SK-N-SH treated with all-trans-retinoic acid at 6 μM for 48 hours (cell line): ENCODE measurements at regions not wholly inside any gene's neighbourhood (a gene's known extent, or its start where the extent isn't known, plus 50 kb on each side); places are given as distances from the start of the nearest gene placed in this dataset.

Source experiments
- ATAC-seq: fragments of 200-7000 bp; cut with Tn5 transposase; 3 replicates; pipeline ENCODE4 v1.9.1; 2020; ENCODE audit warnings: mild to moderate bottlenecking, moderate library complexity
- ARNTL ChIP-seq: fragments of 450-650 bp; formaldehyde crosslinking; IDR thresholded peaks from 2 replicates; pipeline ENCODE4 v1.5.0; 2020; ENCODE audit warnings: low read depth, mild to moderate bottlenecking, moderate library complexity, borderline replicate concordance
- BACH2 ChIP-seq: fragments of 250-450 bp; sonication (Bioruptor Pico); IDR thresholded peaks from 2 replicates; pipeline ENCODE4 v1.9.0; 2021; ENCODE audit warnings: mild to moderate bottlenecking, borderline replicate concordance
- CREB5 ChIP-seq: fragments of 250-450 bp; sonication (Bioruptor Pico); IDR thresholded peaks from 2 replicates; pipeline ENCODE4 v1.5.1; 2020; ENCODE audit warnings: low read depth, mild to moderate bottlenecking, moderate library complexity
- CSDC2 ChIP-seq: fragments of 250-450 bp; sonication (Bioruptor Pico); IDR thresholded peaks from 2 replicates; pipeline ENCODE4 v1.5.0; 2020; ENCODE audit warnings: mild to moderate bottlenecking, moderate library complexity
- CSRNP3 ChIP-seq: fragments of 250-450 bp; sonication (Bioruptor Pico); IDR thresholded peaks from 2 replicates; pipeline ENCODE4 v1.5.1; 2021; ENCODE audit warnings: mild to moderate bottlenecking, moderate library complexity
- ESRRG ChIP-seq: fragments of 250-450 bp; sonication (Bioruptor Pico); IDR thresholded peaks from 2 replicates; pipeline ENCODE4 v1.6.1; 2021; ENCODE audit warnings: mild to moderate bottlenecking
- GLIS3 ChIP-seq: fragments of 250-450 bp; sonication (Bioruptor Pico); IDR thresholded peaks from 2 replicates; pipeline ENCODE4 v1.5.0; 2020; ENCODE audit warnings: mild to moderate bottlenecking, moderate library complexity
- ISL1 ChIP-seq: fragments of 250-450 bp; sonication (Bioruptor Pico); IDR thresholded peaks from 2 replicates; pipeline ENCODE4 v2.1.2; 2022; ENCODE audit warnings: mild to moderate bottlenecking, moderate library complexity
- OSR1 ChIP-seq: fragments of 250-450 bp; sonication (Bioruptor Pico); IDR thresholded peaks from 2 replicates; pipeline ENCODE4 v1.8.0; 2022; ENCODE audit warnings: moderate library complexity, mild to moderate bottlenecking, inconsistent platforms
- PATZ1 ChIP-seq: fragments of 250-450 bp; sonication (Bioruptor Pico); IDR thresholded peaks from 2 replicates; pipeline ENCODE4 v1.8.0; 2020; ENCODE audit warnings: mild to moderate bottlenecking, moderate library complexity, borderline replicate concordance
- POU6F1 ChIP-seq: fragments of 250-450 bp; sonication (Bioruptor Pico); IDR thresholded peaks from 2 replicates; pipeline ENCODE4 v1.8.0; 2021; ENCODE audit warnings: low read depth, mild to moderate bottlenecking, moderate library complexity, borderline replicate concordance
- PPARA ChIP-seq: fragments of 250-450 bp; sonication (Bioruptor Pico); IDR thresholded peaks from 2 replicates; pipeline ENCODE4 v1.5.0; 2020; ENCODE audit warnings: mild to moderate bottlenecking, borderline replicate concordance
- RARB ChIP-seq: fragments of 250-450 bp; sonication (Bioruptor Pico); IDR thresholded peaks from 2 replicates; pipeline ENCODE4 v1.8.0; 2021; ENCODE audit warnings: mild to moderate bottlenecking, moderate library complexity
- SNAI2 ChIP-seq: fragments of 250-450 bp; sonication (Bioruptor Pico); IDR thresholded peaks from 2 replicates; pipeline ENCODE4 v1.5.0; 2020; ENCODE audit warnings: mild to moderate bottlenecking, moderate library complexity
- ZFP3 ChIP-seq: fragments of 250-450 bp; sonication (Bioruptor Pico); IDR thresholded peaks from 2 replicates; pipeline ENCODE4 v1.5.0; 2020; ENCODE audit warnings: mild to moderate bottlenecking, moderate library complexity
- ZFP30 ChIP-seq: fragments of 450-650 bp; formaldehyde crosslinking; IDR thresholded peaks from 2 replicates; pipeline ENCODE4 v1.5.0; 2022; ENCODE audit warnings: mild to moderate bottlenecking, moderate library complexity
- ZNF565 ChIP-seq: fragments of 450-650 bp; formaldehyde crosslinking; conservative IDR thresholded peaks from 2 replicates; pipeline ENCODE4 v1.5.0; 2020; ENCODE audit warnings: low read depth, mild to moderate bottlenecking, moderate library complexity
- ZNF70 ChIP-seq: fragments of 450-650 bp; formaldehyde crosslinking; IDR thresholded peaks from 2 replicates; pipeline ENCODE4 v1.5.0; 2020; ENCODE audit warnings: mild to moderate bottlenecking, moderate library complexity
- ZNF8 ChIP-seq: fragments of 450-650 bp; formaldehyde crosslinking; IDR thresholded peaks from 2 replicates; pipeline ENCODE4 v1.5.0; 2020; ENCODE audit warnings: mild to moderate bottlenecking, moderate library complexity

- no peak for ATAC-seq
- no peak for TF ChIP-seq ZNF565 (CRISPR knock-in tag)
- TF ChIP-seq PPARA (CRISPR knock-in tag), result no peak
- TF ChIP-seq PATZ1 (CRISPR knock-in tag), result peak; percentile 32; the same call in 1 of the 2 replicates
- no peak for TF ChIP-seq ZFP30 (CRISPR knock-in tag)
- TF ChIP-seq ISL1 (CRISPR knock-in tag), result peak; percentile 93
- no peak for TF ChIP-seq OSR1 (CRISPR knock-in tag)
These were observed 372.6 kb upstream of the PRR16 start for GRCh38 chr5:120091376-120091948.

GRCh38 chr5:120092649-120093048 is 371.5 kb upstream of the PRR16 start:
- TF ChIP-seq ZFP30 (CRISPR knock-in tag) (no peak), ESRRG (CRISPR knock-in tag) (no peak), CSDC2 (CRISPR knock-in tag) (no peak), ISL1 (CRISPR knock-in tag) (no peak), RARB (CRISPR knock-in tag) (no peak), PPARA (CRISPR knock-in tag) (no peak), ARNTL (CRISPR knock-in tag) (no peak), GLIS3 (CRISPR knock-in tag) (no peak), ZFP3 (CRISPR knock-in tag) (no peak), BACH2 (no peak)
- no peak for ATAC-seq

- no peak for TF ChIP-seq RARB (CRISPR knock-in tag)
- no peak for TF ChIP-seq ZNF70 (CRISPR knock-in tag)
- no peak for TF ChIP-seq SNAI2 (CRISPR knock-in tag)
- TF ChIP-seq OSR1 (CRISPR knock-in tag), result no peak
- TF ChIP-seq CSRNP3 (CRISPR knock-in tag), result no peak
- TF ChIP-seq CREB5, result no peak
- TF ChIP-seq CSDC2 (CRISPR knock-in tag), result no peak
- no peak for TF ChIP-seq ZNF565 (CRISPR knock-in tag)
- no peak for TF ChIP-seq POU6F1
- no peak for TF ChIP-seq ARNTL (CRISPR knock-in tag)
- TF ChIP-seq PATZ1 (CRISPR knock-in tag), result no peak
- TF ChIP-seq ZNF8 (CRISPR knock-in tag), result no peak
- no peak for ATAC-seq
These were observed 370.9 kb upstream of the PRR16 start for GRCh38 chr5:120093178-120093577.

GRCh38 chr5:120096413-120096812 is 367.7 kb upstream of the PRR16 start:
- ATAC-seq, result peak; percentile 72
- TF ChIP-seq SNAI2 (CRISPR knock-in tag), result no peak
